H1 (cell line): ENCODE measurements at regions not wholly inside any gene's neighbourhood (a gene's known extent, or its start where the extent isn't known, plus 50 kb on each side); places are given as distances from the start of the nearest gene placed in this dataset.

ENCODE experiments used
- CTCF ChIA-PET: fragments of 300-600 bp; sonication (Branson Sonifier 250); formaldehyde crosslinking; loops from one replicate; lab custom pipeline; 2021; ENCODE audit not compliant: partially characterized antibody; lab: Charles Lee
- POLR2A ChIA-PET: fragments of 300-600 bp; sonication (Branson Sonifier 250); formaldehyde crosslinking; loops from one replicate; lab custom pipeline; 2021; ENCODE audit warnings: inconsistent platforms; ENCODE audit not compliant: partially characterized antibody; lab: Charles Lee
- DNase-seq, 2 experiments: peaks; one replicate each; pipeline versions ENCODE4 v3.0.0 to v3.0.0-alpha.2; 2010 to 2022; ENCODE audit warnings: low spot score in 2 of 2, low read depth in 1 of 2, mixed read lengths in 1 of 2
- FAIRE-seq: peaks from 2 replicates; lab custom pipeline; 2011; peaks lifted over from hg19 to GRCh38; lab: Jason Lieb, UNC
- H2AFZ ChIP-seq: 2 replicates; pipeline ENCODE4 v1.8.1; 2012; ENCODE audit warnings: low read length, inconsistent platforms
- H2AK5ac ChIP-seq: 2 replicates; pipeline ENCODE4 v1.6.1; 2013; ENCODE audit warnings: low read depth, low read length
- H2BK120ac ChIP-seq: replicated peaks from 2 replicates; pipeline ENCODE3; 2013; ENCODE audit warnings: low read depth, low read length, inconsistent platforms
- H2BK12ac ChIP-seq: 2 replicates; pipeline ENCODE4 v1.6.1; 2013; ENCODE audit warnings: low read depth, low read length
- H2BK15ac ChIP-seq: 2 replicates; pipeline ENCODE4 v1.6.1; 2013; ENCODE audit warnings: low read length
- H2BK20ac ChIP-seq: 2 replicates; pipeline ENCODE4 v1.6.1; 2013; ENCODE audit warnings: low read length
- H2BK5ac ChIP-seq: 2 replicates; pipeline ENCODE4 v1.6.1; 2013; ENCODE audit warnings: low read depth, low read length
- H3K14ac ChIP-seq: 2 replicates; pipeline ENCODE4 v1.6.1; 2013; ENCODE audit warnings: inconsistent platforms; ENCODE audit not compliant: insufficient read length
- H3K18ac ChIP-seq: 2 replicates; pipeline ENCODE4 v1.6.1; 2013; ENCODE audit warnings: low read length; ENCODE audit errors: extremely low read depth
- H3K23ac ChIP-seq: 2 replicates; pipeline ENCODE4 v1.6.1; 2013; ENCODE audit warnings: inconsistent platforms; ENCODE audit not compliant: insufficient read length
- H3K23me2 ChIP-seq: 2 replicates; pipeline ENCODE4 v1.6.1; 2013; ENCODE audit warnings: low read depth, low read length
- H3K27ac ChIP-seq: 2 replicates; pipeline ENCODE4 v1.6.1; 2011; ENCODE audit warnings: low read depth, low read length, inconsistent platforms
- H3K27me3 ChIP-seq, 4 experiments: replicated peaks in 1 of 4; 1 replicate in 1 of 4; 2 replicates in 3 of 4; pipeline versions ENCODE4 v1.6.1 to v1.8.1; 2011 to 2013; ENCODE audit warnings: low read length in 3 of 4, mild to moderate bottlenecking in 3 of 4, inconsistent platforms in 2 of 4, mixed read lengths in 2 of 4, moderate library complexity in 1 of 4; ENCODE audit not compliant: control insufficient read depth in 3 of 4, insufficient read depth in 3 of 4; ENCODE audit errors: extremely low read depth in 1 of 4
- H3K36me3 ChIP-seq, 4 experiments: 2 replicates each; pipeline versions ENCODE4 v1.6.1 to v1.8.1; 2011 to 2013; ENCODE audit warnings: mild to moderate bottlenecking in 4 of 4, low read length in 3 of 4, moderate library complexity in 2 of 4, control low read depth in 1 of 4, inconsistent platforms in 1 of 4; ENCODE audit not compliant: insufficient read depth in 4 of 4, control insufficient read depth in 2 of 4
- H3K4ac ChIP-seq: replicated peaks from 2 replicates; pipeline ENCODE3; 2013; ENCODE audit warnings: low read length, low read depth, mixed read lengths, inconsistent platforms; ENCODE audit not compliant: insufficient read length
- H3K4me1 ChIP-seq, 4 experiments: replicated peaks in 1 of 4; 1 replicate in 1 of 4; 2 replicates in 3 of 4; pipeline versions ENCODE4 v1.6.1 to v1.8.1; 2011 to 2013; ENCODE audit warnings: low read length in 3 of 4, inconsistent platforms in 2 of 4, mixed read lengths in 1 of 4; ENCODE audit not compliant: insufficient read depth in 4 of 4, control insufficient read depth in 3 of 4
- H3K4me2 ChIP-seq, 2 experiments: 2 replicates each; pipeline versions ENCODE4 v1.6.1 to v1.8.1; 2011 to 2013; ENCODE audit warnings: low read depth in 2 of 2, low read length in 2 of 2, control low read depth in 1 of 2, inconsistent platforms in 1 of 2, mild to moderate bottlenecking in 1 of 2; ENCODE audit not compliant: insufficient read depth in 1 of 2
- H3K4me3 ChIP-seq, 4 experiments: fragments of 200-600, 300-600 bp in 1 of 4; sonication (generic), shearing (Covaris generic), sonication (Bioruptor Twin) in 1 of 4; 2 replicates each; pipeline versions ENCODE4 v1.5.1 to v1.8.1; 2011 to 2016; ENCODE audit warnings: low read length in 4 of 4, low read depth in 3 of 4, control low read depth in 2 of 4, inconsistent platforms in 2 of 4, mild to moderate bottlenecking in 2 of 4, mixed read lengths in 1 of 4, moderate library complexity in 1 of 4; ENCODE audit not compliant: insufficient read depth in 2 of 4; ENCODE audit errors: extremely low read depth in 1 of 4
- H3K56ac ChIP-seq: replicated peaks from 2 replicates; pipeline ENCODE3; 2013; ENCODE audit warnings: low read depth, mild to moderate bottlenecking, mixed read lengths, low read length, inconsistent platforms; ENCODE audit not compliant: insufficient read length
- H3K79me1 ChIP-seq: 2 replicates; pipeline ENCODE4 v1.6.1; 2013; ENCODE audit warnings: low read depth, low read length, control low read depth
- H3K79me2 ChIP-seq, 2 experiments: 2 replicates each; pipeline versions ENCODE4 v1.6.1 to v1.8.1; 2012 to 2013; ENCODE audit warnings: low read length in 2 of 2, mild to moderate bottlenecking in 2 of 2, inconsistent platforms in 1 of 2; ENCODE audit not compliant: insufficient read depth in 2 of 2, control insufficient read depth in 1 of 2
- H3K9ac ChIP-seq, 4 experiments: replicated peaks in 1 of 4; 1 replicate in 1 of 4; 2 replicates in 3 of 4; pipeline versions ENCODE4 v1.6.1 to v1.8.1; 2011 to 2013; ENCODE audit warnings: low read depth in 3 of 4, low read length in 3 of 4, control low read depth in 2 of 4, mild to moderate bottlenecking in 2 of 4, moderate library complexity in 2 of 4, inconsistent platforms in 1 of 4; ENCODE audit errors: extremely low read depth in 1 of 4
- H3K9me3 ChIP-seq, 2 experiments: 2 replicates each; pipeline versions ENCODE4 v1.6.1 to v1.8.1; 2012 to 2013; ENCODE audit warnings: mild to moderate bottlenecking in 2 of 2, moderate library complexity in 2 of 2, control low read depth in 1 of 2, inconsistent platforms in 1 of 2, low read depth in 1 of 2, low read length in 1 of 2, mixed read lengths in 1 of 2; ENCODE audit not compliant: insufficient read depth in 2 of 2
- H4K20me1 ChIP-seq, 2 experiments: replicated peaks in 1 of 2; 2 replicates each; pipeline versions ENCODE3 to v1.8.1; 2011 to 2013; ENCODE audit warnings: inconsistent platforms in 2 of 2, low read length in 2 of 2, mild to moderate bottlenecking in 1 of 2; ENCODE audit not compliant: insufficient read depth in 2 of 2, control insufficient read depth in 1 of 2
- H4K5ac ChIP-seq: 2 replicates; pipeline ENCODE4 v1.6.1; 2013; ENCODE audit warnings: low read length, low read depth, mixed read lengths, inconsistent platforms; ENCODE audit not compliant: insufficient read length
- H4K8ac ChIP-seq: 2 replicates; pipeline ENCODE4 v1.8.0; 2013; ENCODE audit warnings: mild to moderate bottlenecking, moderate library complexity, low read length, inconsistent platforms; ENCODE audit not compliant: insufficient read depth; ENCODE audit errors: extremely low read depth
- H4K91ac ChIP-seq: replicated peaks from 2 replicates; pipeline ENCODE3; 2013; ENCODE audit warnings: low read length, mixed read lengths, inconsistent platforms; ENCODE audit not compliant: insufficient read length
- CTBP2 ChIP-seq: IDR thresholded peaks from 2 replicates; pipeline ENCODE4 v1.7.0; 2011; ENCODE audit warnings: borderline replicate concordance, mild to moderate bottlenecking, moderate library complexity, mixed read lengths, low read length; ENCODE audit not compliant: insufficient read depth, insufficient read length
- EZH2 ChIP-seq: fragments of 200-600 bp; sonication (generic); IDR thresholded peaks from 2 replicates; pipeline ENCODE4 v1.7.1; 2012; ENCODE audit warnings: low read depth, mild to moderate bottlenecking, moderate library complexity, low read length, inconsistent platforms; ENCODE audit not compliant: severe bottlenecking
- HDAC6 ChIP-seq: IDR thresholded peaks from one replicate; pipeline ENCODE4 v1.7.1; 2012; ENCODE audit warnings: low read depth, mild to moderate bottlenecking, inconsistent platforms, low read length, moderate library complexity
- KDM1A ChIP-seq: fragments of 200-600, 300-600 bp; sonication (generic); IDR thresholded peaks from 2 replicates; pipeline ENCODE4 v1.7.1; 2016; ENCODE audit warnings: mild to moderate bottlenecking, low read length, borderline replicate concordance
- RFX5 ChIP-seq: IDR thresholded peaks from 2 replicates; pipeline ENCODE4 v1.6.1; 2011; ENCODE audit warnings: low read depth, low read length, improper control_type of control experiment, borderline replicate concordance
- SRF ChIP-seq: IDR thresholded peaks from 2 replicates; pipeline ENCODE4 v1.6.1; 2011; ENCODE audit warnings: mild to moderate bottlenecking, low read depth, low read length, moderate library complexity
- TAF1 ChIP-seq: IDR thresholded peaks from 2 replicates; pipeline ENCODE4 v1.6.1; 2011; ENCODE audit warnings: mild to moderate bottlenecking, low read depth, low read length
- TBP ChIP-seq: IDR thresholded peaks from 2 replicates; pipeline ENCODE4 v1.6.1; 2011; ENCODE audit warnings: low read depth, low read length, improper control_type of control experiment
- TEAD4 ChIP-seq: IDR thresholded peaks from 2 replicates; pipeline ENCODE4 v1.6.1; 2012; ENCODE audit warnings: low read depth, low read length, inconsistent platforms, mixed read lengths
- ZNF274 ChIP-seq: IDR thresholded peaks from 2 replicates; pipeline ENCODE4 v1.7.0; 2012; ENCODE audit warnings: low read length, borderline replicate concordance; ENCODE audit errors: extremely low read depth
- WGBS, 2 experiments: shearing (Covaris generic) in 1 of 2; methylation state at CpG; one replicate each; pipeline versions ENCODE4 v1.1.6 to v1.1.7; 2013 to 2015; ENCODE audit warnings: low lambda C conversion rate in 2 of 2, mixed read lengths in 2 of 2, inconsistent platforms in 1 of 2, low coverage in 1 of 2, missing lambda C conversion rate in 1 of 2; ENCODE audit not compliant: insufficient replicate concordance in 2 of 2, insufficient coverage in 1 of 2, insufficient read length in 1 of 2; ENCODE audit errors: extremely low coverage in 1 of 2, missing lambda C conversion rate in 1 of 2; 5-methylcytosine and 5-hydroxymethylcytosine counted together
- TF ChIP-seq, protein P1 (sequence below), 3 experiments: IDR thresholded peaks; 1 replicate in 2 of 3; 2 replicates in 1 of 3; pipeline versions ENCODE4 v1.5.1 to v1.6.1; 2011; ENCODE audit warnings: low read length in 3 of 3, mild to moderate bottlenecking in 3 of 3, inconsistent platforms in 2 of 3, low read depth in 1 of 3, moderate library complexity in 1 of 3; ENCODE audit not compliant: insufficient read depth in 1 of 3; ENCODE audit errors: control extremely low read depth in 1 of 3
- TF ChIP-seq, protein P2 (sequence below): IDR thresholded peaks from 2 replicates; pipeline ENCODE4 v1.6.1; 2012; ENCODE audit warnings: inconsistent platforms

DNA sequence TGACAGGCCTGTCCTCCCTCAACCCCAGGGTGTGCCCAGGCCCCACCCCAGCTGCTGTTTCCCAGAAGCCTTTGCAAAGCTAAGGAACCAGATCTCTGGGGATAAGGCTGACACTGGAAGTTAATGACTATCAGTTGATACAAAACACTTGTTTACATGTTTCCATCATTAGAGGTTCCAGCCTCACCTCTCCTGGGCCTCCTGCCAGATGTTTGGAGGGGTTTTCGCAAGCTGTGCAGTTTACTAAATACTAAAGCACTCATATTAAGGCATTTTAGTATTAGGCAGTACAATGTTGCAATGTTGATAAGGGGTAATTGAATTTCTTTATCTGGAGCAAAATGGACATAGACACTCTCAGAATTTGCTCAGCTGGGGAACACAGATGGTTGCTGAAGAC is 218.7 kb downstream of the INSC start:
- no peak overlapping the region for H3K23ac ChIP-seq
- H3K18ac ChIP-seq: no peak overlapping the region
- no peak overlapping the region for H2AK5ac ChIP-seq
- H3K23me2 ChIP-seq: no peaks in the 10 kb centered on the region
- ChIA-PET POLR2A (no interaction called here), CTCF (interaction anchor here (0.9 to 1.6 kb wide), 4 partner anchors 8 to 486 kb away, joined by 3 to 4 read pairs (median 3); no protein-coding TSS in a partner anchor)
- no peaks in the 10 kb centered on the region for H3K79me2 ChIP-seq
- WGBS, 2 experiments: 83% methylated on average over 1 of the region's 1 CpG; no CpG with 5 or more reads in 1 of the 2 experiments
- no peak overlapping the region for H4K91ac ChIP-seq
- no peak overlapping the region for H2BK5ac ChIP-seq
- H3K4me3 ChIP-seq: no peak overlapping the region
- no peaks in the 10 kb centered on the region for H3K79me1 ChIP-seq
- no peak overlapping the region for H3K14ac ChIP-seq
- no peak overlapping the region for H3K4me2 ChIP-seq
- no peak overlapping the region for H2AFZ ChIP-seq
- H3K27me3 ChIP-seq: no peaks in the 10 kb centered on the region; a peak in 1 of 7 replicates
- H3K27ac ChIP-seq: no peak overlapping the region
- no peaks in the 10 kb centered on the region for H3K36me3 ChIP-seq
- no peak overlapping the region for H2BK20ac ChIP-seq
- no peak overlapping the region for H2BK120ac ChIP-seq
- no peak overlapping the region for H4K5ac ChIP-seq
- no peaks in the 10 kb centered on the region; a peak in 1 of 7 replicates for H3K4me1 ChIP-seq
- no peak overlapping the region for H3K56ac ChIP-seq
- H2BK15ac ChIP-seq: no peak overlapping the region
- H4K20me1 ChIP-seq: no peaks in the 10 kb centered on the region
- DNase-seq (no peak), FAIRE-seq (no peak)
- no peaks in the 10 kb centered on the region for H3K9me3 ChIP-seq
- no peak overlapping the region for H4K8ac ChIP-seq
- no peak overlapping the region for H2BK12ac ChIP-seq
- no peak overlapping the region for H3K4ac ChIP-seq
- no peak overlapping the region for H3K9ac ChIP-seq
- TF ChIP-seq TAF1 (no peak), SRF (no peak), HDAC6 (no peak), ZNF274 (no peak), KDM1A (no peak), EZH2 (no peak), TBP (no peak), TEAD4 (no peak), CTBP2 (no peak), RFX5 (no peak)
- TF ChIP-seq, protein P1, sequence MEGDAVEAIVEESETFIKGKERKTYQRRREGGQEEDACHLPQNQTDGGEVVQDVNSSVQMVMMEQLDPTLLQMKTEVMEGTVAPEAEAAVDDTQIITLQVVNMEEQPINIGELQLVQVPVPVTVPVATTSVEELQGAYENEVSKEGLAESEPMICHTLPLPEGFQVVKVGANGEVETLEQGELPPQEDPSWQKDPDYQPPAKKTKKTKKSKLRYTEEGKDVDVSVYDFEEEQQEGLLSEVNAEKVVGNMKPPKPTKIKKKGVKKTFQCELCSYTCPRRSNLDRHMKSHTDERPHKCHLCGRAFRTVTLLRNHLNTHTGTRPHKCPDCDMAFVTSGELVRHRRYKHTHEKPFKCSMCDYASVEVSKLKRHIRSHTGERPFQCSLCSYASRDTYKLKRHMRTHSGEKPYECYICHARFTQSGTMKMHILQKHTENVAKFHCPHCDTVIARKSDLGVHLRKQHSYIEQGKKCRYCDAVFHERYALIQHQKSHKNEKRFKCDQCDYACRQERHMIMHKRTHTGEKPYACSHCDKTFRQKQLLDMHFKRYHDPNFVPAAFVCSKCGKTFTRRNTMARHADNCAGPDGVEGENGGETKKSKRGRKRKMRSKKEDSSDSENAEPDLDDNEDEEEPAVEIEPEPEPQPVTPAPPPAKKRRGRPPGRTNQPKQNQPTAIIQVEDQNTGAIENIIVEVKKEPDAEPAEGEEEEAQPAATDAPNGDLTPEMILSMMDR (IDR thresholded peaks at IDR 0.05; ENCODE audit: control extremely low read depth in 1 of 3, insufficient read depth in 1 of 3, low read depth in 1 of 3, low read length in 3 of 3): no peak
- TF ChIP-seq, protein P2, sequence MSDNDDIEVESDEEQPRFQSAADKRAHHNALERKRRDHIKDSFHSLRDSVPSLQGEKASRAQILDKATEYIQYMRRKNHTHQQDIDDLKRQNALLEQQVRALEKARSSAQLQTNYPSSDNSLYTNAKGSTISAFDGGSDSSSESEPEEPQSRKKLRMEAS: no peak
